NCI-H460 (cell line): ENCODE measurements at regions not wholly inside any gene's neighbourhood (a gene's known extent, or its start where the extent isn't known, plus 50 kb on each side); places are given as distances from the start of the nearest gene placed in this dataset.

Source experiments
- DNase-seq: peaks from one replicate; pipeline ENCODE4 v3.0.0-alpha.2; 2016; ENCODE audit warnings: low read depth; ENCODE audit errors: extremely low read depth

- no peak for DNase-seq
These were observed 486.1 kb upstream of the NRP1 start for GRCh38 chr10:33820531-33820930.

DNA sequence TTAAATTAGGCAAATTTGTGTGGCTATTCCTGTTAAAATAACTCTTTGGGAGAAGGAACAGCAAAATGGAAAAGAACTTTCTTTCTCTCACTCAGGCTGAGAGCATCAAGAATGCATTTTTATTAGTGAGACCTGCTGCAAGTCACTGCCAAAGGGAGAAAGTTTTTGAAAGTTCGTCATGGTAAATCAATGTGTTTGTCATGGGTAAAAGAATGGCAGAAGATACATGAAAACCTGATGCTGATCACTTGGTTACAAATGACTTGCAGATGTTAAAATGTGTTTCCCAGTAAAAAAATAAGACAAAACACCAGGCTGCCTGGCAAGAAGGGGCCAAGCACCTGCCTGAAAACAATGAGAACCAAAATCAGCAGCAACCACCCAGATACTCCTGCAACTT, 484.7 kb upstream of the NRP1 start:
- DNase-seq, result no peak

GRCh38 chr10:33818343-33818742, 483.9 kb upstream of the NRP1 start:
- no peak for DNase-seq

DNA sequence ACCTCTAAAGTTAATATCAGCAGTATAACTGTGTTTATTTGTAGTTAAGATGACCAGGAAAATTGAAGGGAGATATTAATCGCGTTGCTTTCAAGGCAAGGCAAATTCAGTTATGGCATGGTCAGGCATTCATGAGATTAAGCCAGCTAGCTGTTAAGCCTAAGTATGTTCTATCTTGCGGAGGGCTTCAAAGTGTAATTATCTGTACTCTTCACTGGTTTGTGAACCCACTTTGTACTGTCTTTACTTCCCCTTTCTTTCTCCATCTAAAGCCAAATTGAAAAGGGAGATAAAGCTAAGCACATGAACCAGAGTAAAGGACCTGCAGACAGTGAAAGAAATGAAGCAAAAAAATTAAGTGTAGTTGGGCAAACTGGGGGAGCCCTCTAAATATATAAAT, 483.1 kb upstream of the NRP1 start:
- no peak for DNase-seq

GRCh38 chr10:33815776-33816175, 481.3 kb upstream of the NRP1 start:
- DNase-seq, result no peak

DNA sequence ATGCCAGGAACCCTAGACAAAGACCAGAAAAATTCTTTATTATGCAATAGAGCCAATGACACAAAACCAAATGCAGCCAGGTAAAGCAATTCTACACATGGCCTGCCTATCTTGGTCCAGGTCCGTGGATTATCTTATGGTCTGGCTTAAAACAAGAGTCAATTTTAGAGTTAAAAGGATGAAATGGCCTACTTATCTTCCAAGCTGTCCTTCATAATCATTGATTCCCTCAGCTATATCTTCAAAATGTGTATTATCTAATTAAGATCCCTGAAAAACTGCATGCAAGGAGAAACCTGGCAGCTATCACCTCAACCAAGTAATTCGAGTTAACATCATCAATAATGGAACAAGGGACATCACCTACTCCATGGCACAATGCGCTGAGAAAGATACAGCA, 479.4 kb upstream of the NRP1 start:
- DNase-seq, result no peak

- no peak for DNase-seq
These were observed 478.9 kb upstream of the NRP1 start for GRCh38 chr10:33813415-33813814.

- no peak for DNase-seq
These were observed 478.1 kb upstream of the NRP1 start for GRCh38 chr10:33812586-33812985.

GRCh38 chr10:33810986-33811385, 476.5 kb upstream of the NRP1 start:
- DNase-seq, result no peak

DNA sequence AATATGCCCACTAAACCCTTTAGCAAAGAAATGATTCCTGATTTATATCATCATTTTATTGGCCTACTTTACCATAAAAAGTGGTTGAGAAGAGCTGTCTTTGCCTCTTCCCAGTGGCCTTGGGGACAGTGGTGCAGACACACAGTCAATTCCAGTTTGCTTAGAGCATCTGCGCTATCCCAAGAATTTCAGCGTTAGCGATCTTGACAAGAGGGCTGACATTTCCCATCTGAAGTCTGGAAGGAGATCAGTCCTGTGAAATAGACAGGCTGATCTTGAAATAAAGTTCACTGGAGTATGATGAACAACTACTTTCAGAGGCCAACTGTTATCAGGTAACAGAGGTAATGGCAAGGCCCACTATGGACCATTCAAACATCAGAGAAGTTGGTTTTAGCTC, 475.3 kb upstream of the NRP1 start:
- no peak for DNase-seq

- no peak for DNase-seq
These were observed 474.0 kb upstream of the NRP1 start for GRCh38 chr10:33808475-33808874.

DNA sequence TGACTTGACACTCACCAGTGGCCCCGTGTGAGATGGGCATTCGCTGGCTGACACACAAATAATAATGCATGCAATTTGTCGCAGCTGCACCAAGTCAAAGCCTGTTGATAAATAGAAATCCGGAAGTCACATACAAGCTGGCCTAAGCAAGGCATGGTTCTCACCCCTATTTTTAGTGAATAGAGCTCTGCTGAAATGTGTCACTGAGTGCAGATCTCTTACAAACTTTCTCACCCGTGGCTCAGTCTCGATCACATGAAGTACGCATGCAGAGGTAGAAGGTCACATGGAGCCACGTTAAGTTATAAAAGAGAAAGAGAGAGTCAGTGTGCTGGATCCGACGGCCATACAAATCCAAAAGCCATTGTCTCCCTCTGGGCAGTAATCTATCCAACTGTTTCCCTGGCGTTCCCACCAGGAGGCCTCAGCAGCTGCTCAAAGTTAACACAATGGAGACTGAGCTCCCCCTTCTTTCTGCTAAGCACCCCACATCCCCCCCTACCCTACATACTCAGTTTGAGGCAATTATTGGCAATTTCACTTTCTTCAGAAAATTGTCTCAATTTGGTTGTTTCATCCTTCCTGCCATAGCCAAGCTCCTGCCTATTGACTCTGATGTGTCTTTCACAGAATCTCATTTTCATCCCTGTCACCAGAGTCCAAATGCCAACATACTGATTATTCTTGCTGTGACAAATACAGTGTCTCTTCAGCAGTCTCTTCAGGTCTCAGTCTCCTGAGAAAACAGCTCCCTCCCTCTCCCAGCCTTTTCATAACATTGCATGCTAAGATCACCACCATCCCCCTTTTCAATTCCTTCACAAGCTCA, 473.3 kb upstream of the NRP1 start:
- DNase-seq, result no peak

GRCh38 chr10:33805831-33806230, 471.4 kb upstream of the NRP1 start:
- no peak for DNase-seq

- DNase-seq, result no peak
These were observed 470.1 kb upstream of the NRP1 start for GRCh38 chr10:33804584-33804983.

- DNase-seq, result no peak
These were observed 468.8 kb upstream of the NRP1 start for GRCh38 chr10:33803248-33803647.

DNA sequence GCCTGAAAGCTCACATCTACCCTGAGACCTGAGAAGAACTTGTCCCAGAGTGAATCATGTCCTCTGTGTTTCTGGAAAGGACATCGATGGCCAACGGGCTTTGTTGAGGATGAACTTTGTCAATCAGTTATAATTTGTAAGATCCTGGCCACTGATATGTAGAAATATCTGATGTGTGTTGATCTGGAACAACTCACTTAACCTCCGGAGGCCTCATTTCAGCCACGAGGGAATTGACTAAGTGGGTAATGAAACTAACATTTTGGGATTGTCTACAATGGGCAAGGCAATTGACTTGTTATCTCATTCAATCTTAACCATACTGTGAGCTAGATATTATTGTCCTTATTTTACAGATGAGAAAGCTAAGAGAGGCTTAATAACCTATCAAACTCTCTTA, 468.1 kb upstream of the NRP1 start:
- DNase-seq, result no peak

DNA sequence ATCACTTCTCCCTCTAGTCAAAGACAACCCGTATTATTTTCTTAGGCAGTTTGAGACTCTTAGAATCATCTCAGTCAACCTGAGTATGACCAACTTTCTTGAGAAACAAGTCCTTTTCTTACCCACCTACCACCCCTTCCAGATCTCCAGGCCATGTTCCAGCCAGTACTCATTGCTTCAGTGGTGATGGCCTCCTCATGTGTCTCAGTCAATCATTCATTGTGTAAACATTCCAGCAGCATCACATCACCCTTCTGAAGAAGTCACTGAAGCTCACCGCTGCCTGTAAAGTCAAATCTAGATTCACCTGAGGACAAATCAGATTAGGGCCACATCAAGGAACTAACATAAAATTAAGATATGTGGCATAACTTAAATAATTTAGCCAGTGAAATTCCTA, 467.2 kb upstream of the NRP1 start:
- no peak for DNase-seq

DNA sequence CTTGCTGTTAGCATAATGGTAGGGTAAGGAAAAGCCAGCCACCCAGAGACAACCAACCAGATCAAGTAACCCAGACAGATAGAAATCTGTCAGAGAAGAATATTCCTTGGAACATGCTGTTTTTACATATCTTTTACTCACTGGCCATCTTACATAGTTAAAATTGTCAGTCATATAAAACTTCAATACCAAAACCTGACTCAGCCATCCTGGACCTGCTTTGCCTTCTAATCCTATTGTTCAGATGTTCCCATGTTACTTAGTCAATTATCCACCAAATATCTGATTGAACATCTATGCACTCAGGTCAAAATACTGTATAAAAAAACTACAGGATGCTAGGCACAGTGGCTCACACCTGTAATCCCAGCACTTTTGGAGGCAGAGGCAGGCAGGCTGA, 466.5 kb upstream of the NRP1 start:
- DNase-seq, result no peak

DNA sequence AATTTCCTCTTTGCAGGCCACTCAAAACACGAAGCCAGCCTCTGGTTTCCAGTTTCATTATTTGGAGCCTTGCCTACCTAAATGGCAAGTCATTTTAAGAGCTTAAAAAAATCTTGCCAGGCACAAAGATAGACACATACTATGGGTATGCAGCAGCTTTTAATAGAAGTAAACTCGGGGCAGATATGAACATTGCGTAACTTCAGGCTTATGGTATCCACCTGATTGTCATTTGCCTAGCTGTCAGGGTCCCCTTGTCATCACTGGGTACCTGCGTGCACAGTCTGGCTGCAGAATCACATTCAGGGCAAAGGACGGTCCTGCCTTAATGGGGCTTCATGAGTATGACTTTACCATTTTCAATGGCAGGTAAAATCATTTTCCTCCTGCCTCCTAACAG, 466.1 kb upstream of the NRP1 start:
- DNase-seq, result no peak

DNA sequence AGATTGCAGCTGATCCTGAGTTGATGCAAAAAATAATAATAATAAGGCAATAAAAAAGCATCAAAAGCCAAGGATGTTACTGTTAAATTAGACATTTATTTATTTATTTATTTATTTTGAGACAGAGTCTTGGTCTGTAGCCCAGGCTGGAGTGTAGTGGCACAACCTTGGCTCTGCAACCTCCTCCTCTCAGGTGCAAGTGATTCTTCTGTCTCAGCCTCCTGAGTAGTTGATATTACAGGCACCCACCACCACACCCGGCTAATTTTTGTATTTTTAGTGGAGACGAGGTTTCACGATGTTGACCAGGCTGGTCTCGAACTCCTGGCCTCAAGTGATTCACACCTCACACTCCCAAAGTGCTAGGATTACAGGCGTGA, 465.5 kb upstream of the NRP1 start:
- no peak for DNase-seq

DNA sequence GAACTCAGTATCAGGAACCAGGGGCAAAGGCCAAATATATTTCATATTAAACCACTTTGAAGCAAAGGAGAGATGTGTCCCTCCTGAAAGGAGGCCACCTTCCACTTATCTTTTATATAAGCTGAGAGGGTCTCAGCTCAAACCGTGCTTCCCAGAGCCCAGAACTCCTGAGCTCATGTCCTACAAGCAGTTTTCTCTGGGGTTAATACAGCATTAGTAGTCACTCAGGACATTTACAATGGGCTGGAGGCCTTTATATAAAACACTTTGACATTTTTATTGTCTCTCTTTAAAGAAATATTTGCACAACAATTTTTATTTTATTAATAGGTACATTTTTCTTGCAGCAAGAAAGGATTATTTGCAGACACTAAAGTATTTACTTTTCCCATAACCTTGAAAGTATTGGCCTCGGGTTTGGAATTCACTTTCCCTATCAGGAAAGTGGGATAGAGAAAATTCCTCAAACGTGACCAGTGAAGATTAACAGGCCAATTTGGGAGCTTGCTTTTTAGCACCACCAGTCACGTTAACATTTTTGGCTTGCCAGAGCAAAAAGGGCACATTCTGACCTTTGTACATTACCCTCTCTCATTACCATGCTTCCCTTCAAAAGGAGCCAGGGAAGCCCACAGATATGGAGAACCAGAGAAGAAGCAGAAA, 464.9 kb upstream of the NRP1 start:
- DNase-seq, result no peak

- DNase-seq, result no peak
These were observed 464.3 kb upstream of the NRP1 start for GRCh38 chr10:33798754-33799153.

DNA sequence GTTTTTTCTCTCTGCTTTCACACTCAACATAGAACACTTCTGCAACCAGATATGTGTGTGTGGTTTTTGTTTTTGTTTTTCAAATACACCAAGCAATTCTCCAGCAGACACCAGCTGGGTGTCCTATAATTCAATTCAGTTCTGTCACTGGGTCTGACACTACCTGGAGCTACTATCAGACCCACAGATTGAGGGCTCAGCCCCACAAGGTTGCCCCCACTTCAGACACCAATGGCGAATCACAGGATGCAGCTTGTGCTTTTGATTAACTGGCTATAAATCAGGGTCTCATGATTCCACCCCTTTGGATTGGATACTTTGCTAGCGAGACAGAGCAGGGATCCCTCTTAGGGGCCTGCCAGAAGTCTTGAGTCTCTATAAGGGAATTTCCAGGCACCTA, 462.2 kb upstream of the NRP1 start:
- no peak for DNase-seq
